ENCODE measurements at regions not wholly inside any gene's neighbourhood (a gene's known extent, or its start where the extent isn't known, plus 50 kb on each side); places are given as distances from the start of the nearest gene placed in this dataset.

GRCh38 chr6:98358173-98358572 is 476.2 kb upstream of the POU3F2 start:
- TF ChIP-seq, protein P1, sequence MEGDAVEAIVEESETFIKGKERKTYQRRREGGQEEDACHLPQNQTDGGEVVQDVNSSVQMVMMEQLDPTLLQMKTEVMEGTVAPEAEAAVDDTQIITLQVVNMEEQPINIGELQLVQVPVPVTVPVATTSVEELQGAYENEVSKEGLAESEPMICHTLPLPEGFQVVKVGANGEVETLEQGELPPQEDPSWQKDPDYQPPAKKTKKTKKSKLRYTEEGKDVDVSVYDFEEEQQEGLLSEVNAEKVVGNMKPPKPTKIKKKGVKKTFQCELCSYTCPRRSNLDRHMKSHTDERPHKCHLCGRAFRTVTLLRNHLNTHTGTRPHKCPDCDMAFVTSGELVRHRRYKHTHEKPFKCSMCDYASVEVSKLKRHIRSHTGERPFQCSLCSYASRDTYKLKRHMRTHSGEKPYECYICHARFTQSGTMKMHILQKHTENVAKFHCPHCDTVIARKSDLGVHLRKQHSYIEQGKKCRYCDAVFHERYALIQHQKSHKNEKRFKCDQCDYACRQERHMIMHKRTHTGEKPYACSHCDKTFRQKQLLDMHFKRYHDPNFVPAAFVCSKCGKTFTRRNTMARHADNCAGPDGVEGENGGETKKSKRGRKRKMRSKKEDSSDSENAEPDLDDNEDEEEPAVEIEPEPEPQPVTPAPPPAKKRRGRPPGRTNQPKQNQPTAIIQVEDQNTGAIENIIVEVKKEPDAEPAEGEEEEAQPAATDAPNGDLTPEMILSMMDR (IDR thresholded peaks at IDR 0.05), result no peak
- TF ChIP-seq POLR2A (IDR thresholded peaks at IDR 0.05), result no peak

All from testis (tissue), 2 donors.